IMR-90 (cell line): ENCODE measurements at regions not wholly inside any gene's neighbourhood (a gene's known extent, or its start where the extent isn't known, plus 50 kb on each side); places are given as distances from the start of the nearest gene placed in this dataset.

Experiments
- ATAC-seq: fragments of 200-7000 bp; cut with Tn5 transposase; 2 replicates; pipeline ENCODE4 v1.9.1; 2020; ENCODE audit warnings: low read depth, mild to moderate bottlenecking, moderate library complexity
- BruUV-seq: library from RNA; stranded (reverse); fragments of 400-500 nt; replicated peaks from 2 replicates; lab custom pipeline; 2021; lab: Mats Ljungman, UMichigan
- CTCF ChIA-PET: fragments of 300-600 bp; formaldehyde crosslinking; extraction: SDS; loops from one replicate; lab custom pipeline; 2021; ENCODE audit warnings: antibody characterized with exemption; lab: Yijun Ruan, JAX
- POLR2A ChIA-PET: fragments of 300-600 bp; sonication (Branson Sonifier 250); formaldehyde crosslinking; loops from one replicate; lab custom pipeline; 2022; ENCODE audit warnings: antibody characterized with exemption; ENCODE audit not compliant: unreplicated experiment; lab: Charles Lee
- DNase-seq: peaks from one replicate; pipeline ENCODE4 v3.0.0; 2013
- H2AFZ ChIP-seq: replicated peaks from 2 replicates; pipeline ENCODE3; 2013; ENCODE audit warnings: low read length, mild to moderate bottlenecking; ENCODE audit not compliant: poor library complexity
- H2AK5ac ChIP-seq: 2 replicates; pipeline ENCODE4 v1.6.1; 2013; ENCODE audit warnings: low read depth, low read length, inconsistent platforms
- H2AK9ac ChIP-seq: replicated peaks from 2 replicates; pipeline ENCODE3; 2013; ENCODE audit warnings: mild to moderate bottlenecking, low read depth, low read length, moderate library complexity; ENCODE audit not compliant: poor library complexity
- H2BK120ac ChIP-seq: 2 replicates; pipeline ENCODE4 v1.6.1; 2013; ENCODE audit warnings: low read depth, low read length, inconsistent platforms
- H2BK15ac ChIP-seq: 3 replicates; pipeline ENCODE4 v1.6.1; 2013; ENCODE audit warnings: low read depth, low read length, inconsistent platforms
- H2BK20ac ChIP-seq: 2 replicates; pipeline ENCODE4 v1.6.1; 2013; ENCODE audit warnings: low read depth, mild to moderate bottlenecking, inconsistent platforms, low read length, moderate library complexity
- H2BK5ac ChIP-seq: 2 replicates; pipeline ENCODE4 v1.6.1; 2013; ENCODE audit warnings: mild to moderate bottlenecking, low read depth, low read length, inconsistent platforms; ENCODE audit not compliant: poor library complexity, severe bottlenecking
- H3K14ac ChIP-seq: replicated peaks from 2 replicates; pipeline ENCODE4 v1.6.1; 2013; ENCODE audit warnings: low read depth, low read length, inconsistent platforms
- H3K18ac ChIP-seq: 2 replicates; pipeline ENCODE4 v1.6.1; 2013; ENCODE audit warnings: low read depth, low read length, control low read depth
- H3K23ac ChIP-seq: 2 replicates; pipeline ENCODE4 v1.6.1; 2013; ENCODE audit warnings: low read depth, low read length, inconsistent platforms
- H3K27ac ChIP-seq: 2 replicates; pipeline ENCODE4 v1.5.1; 2013; ENCODE audit warnings: mild to moderate bottlenecking, control low read depth, low read length; ENCODE audit not compliant: insufficient read depth
- H3K27me3 ChIP-seq: 2 replicates; pipeline ENCODE4 v1.6.1; 2013; ENCODE audit warnings: low read length; ENCODE audit not compliant: control insufficient read depth, insufficient read depth
- H3K36me3 ChIP-seq: 2 replicates; pipeline ENCODE4 v1.6.1; 2013; ENCODE audit warnings: low read length, mixed read lengths; ENCODE audit not compliant: control insufficient read depth, insufficient read depth
- H3K4ac ChIP-seq: 2 replicates; pipeline ENCODE4 v1.6.1; 2013; ENCODE audit warnings: low read depth, low read length, inconsistent platforms
- H3K4me1 ChIP-seq: 2 replicates; pipeline ENCODE4 v1.6.1; 2013; ENCODE audit warnings: low read length, mixed read lengths; ENCODE audit not compliant: control insufficient read depth, insufficient read depth
- H3K4me2 ChIP-seq: 2 replicates; pipeline ENCODE4 v1.6.1; 2013; ENCODE audit warnings: low read depth, mild to moderate bottlenecking, control low read depth, low read length, moderate library complexity
- H3K4me3 ChIP-seq: 2 replicates; pipeline ENCODE4 v1.5.1; 2013; ENCODE audit warnings: low read depth, mild to moderate bottlenecking, control low read depth, low read length, moderate library complexity; ENCODE audit not compliant: insufficient read depth
- H3K56ac ChIP-seq: 2 replicates; pipeline ENCODE4 v1.6.1; 2013; ENCODE audit warnings: low read length, inconsistent platforms; ENCODE audit not compliant: insufficient read depth; ENCODE audit errors: extremely low read depth
- H3K79me1 ChIP-seq, 2 experiments: 2 replicates each; pipeline ENCODE4 v1.6.1; 2013; ENCODE audit warnings: low read length in 2 of 2, inconsistent platforms in 1 of 2, low read depth in 1 of 2
- H3K9ac ChIP-seq: 2 replicates; pipeline ENCODE4 v1.6.1; 2013; ENCODE audit warnings: low read depth, low read length, control low read depth
- H3K9me1 ChIP-seq: 2 replicates; pipeline ENCODE4 v1.6.1; 2013; ENCODE audit warnings: low read length, inconsistent platforms; ENCODE audit not compliant: insufficient read depth
- H3K9me3 ChIP-seq: 2 replicates; pipeline ENCODE4 v1.6.1; 2013; ENCODE audit warnings: low read length; ENCODE audit not compliant: control insufficient read depth, insufficient read depth
- H4K20me1 ChIP-seq: 2 replicates; pipeline ENCODE4 v1.6.1; 2013; ENCODE audit warnings: low read length, inconsistent platforms; ENCODE audit not compliant: insufficient read depth
- H4K5ac ChIP-seq: 2 replicates; pipeline ENCODE4 v1.6.1; 2013; ENCODE audit warnings: mild to moderate bottlenecking, low read depth, low read length, control low read depth
- H4K8ac ChIP-seq, 2 experiments: 2 replicates each; pipeline ENCODE4 v1.6.1; 2013; ENCODE audit warnings: low read depth in 2 of 2, low read length in 2 of 2, control low read depth in 1 of 2, inconsistent platforms in 1 of 2
- H4K91ac ChIP-seq: 2 replicates; pipeline ENCODE4 v1.6.1; 2013; ENCODE audit warnings: low read depth, low read length, inconsistent platforms; ENCODE audit not compliant: insufficient read depth
- CTCF ChIP-seq: conservative IDR thresholded peaks from 2 replicates; pipeline ENCODE4 v1.5.1; 2012; ENCODE audit warnings: mild to moderate bottlenecking, low read depth, low read length, improper control_type of control experiment
- MAFK ChIP-seq: IDR thresholded peaks from 2 replicates; pipeline ENCODE4 v1.6.1; 2012; ENCODE audit warnings: low read depth, low read length, improper control_type of control experiment
- RAD21 ChIP-seq: IDR thresholded peaks from 2 replicates; pipeline ENCODE4 v1.6.1; 2012; ENCODE audit warnings: low read length, improper control_type of control experiment
- USF2 ChIP-seq: fragments of 150-350 bp; IDR thresholded peaks from 2 replicates; pipeline ENCODE4 v1.6.1; 2017; ENCODE audit warnings: mild to moderate bottlenecking, antibody characterized with exemption, low read length, low read depth
- WGBS, 2 experiments: methylation state at CpG; one replicate each; pipeline versions ENCODE4 v1.1.5 to v1.1.7; 2013; ENCODE audit warnings: missing lambda C conversion rate in 2 of 2; ENCODE audit not compliant: insufficient read length in 1 of 2; ENCODE audit errors: extremely low coverage in 2 of 2; 5-methylcytosine and 5-hydroxymethylcytosine counted together
- dilution Hi-C: fragments of 300-500 bp; cut with HindIII; formaldehyde crosslinking; loops from one replicate; pipeline ENCODE4 v1.14.3; 2018; ENCODE audit warnings: low sequenced_read_pairs; ENCODE audit not compliant: unreplicated experiment
- in situ Hi-C: fragments of 300-500 bp; cut with MboI; formaldehyde crosslinking; loops from 3 replicates; pipeline ENCODE4 v1.14.3; 2019; ENCODE audit warnings: low sequenced_read_pairs, inconsistent platforms, mixed read lengths
- intact Hi-C: fragments of 100-400 bp; cut with micrococcal nuclease; formaldehyde crosslinking; loops from 2 replicates; pipeline ENCODE4 v1.10.0; 2022

- H3K4me3 ChIP-seq: no peak overlapping the region
- H3K23ac ChIP-seq: no peak overlapping the region
- H2AK5ac ChIP-seq: no peak overlapping the region
- ChIA-PET CTCF (interaction anchor here (0.6 to 1.2 kb wide), 2 partner anchors 10 to 33 kb away, joined by 3 to 4 read pairs; no protein-coding TSS in a partner anchor), POLR2A (no interaction called here)
- no peak overlapping the region for H2BK5ac ChIP-seq
- H4K8ac ChIP-seq: no peak overlapping the region
- no TSS peak for BruUV-seq
- no peak overlapping the region for H2BK15ac ChIP-seq
- H3K4me2 ChIP-seq: no peak overlapping the region
- no peak overlapping the region for H2AK9ac ChIP-seq
- no peaks in the 10 kb centered on the region for H3K9me3 ChIP-seq
- H3K9me1 ChIP-seq: no peaks in the 10 kb centered on the region
- H4K91ac ChIP-seq: no peak overlapping the region
- no peak overlapping the region for H4K5ac ChIP-seq
- no peak overlapping the region for H3K27ac ChIP-seq
- H3K27me3 ChIP-seq: peaks cover 4% of the 10 kb centered on the region; the same call in 1 of the 2 replicates
- H3K79me1 ChIP-seq: no peaks in the 10 kb centered on the region
- 90% methylated on average over 2 of the region's 11 CpGs; no CpG with 5 or more reads in 1 of the 2 experiments for whole genome bisulfite sequencing, 2 experiments
- DNase-seq: no peak
- intact Hi-C loops (no loop called here), in situ Hi-C loops (no loop called here), dilution Hi-C loops (no loop called here)
- H2BK20ac ChIP-seq: no peak overlapping the region
- no peak overlapping the region for H3K9ac ChIP-seq
- peak; percentile 89 for TF ChIP-seq MAFK
- TF ChIP-seq USF2: no peak
- TF ChIP-seq RAD21: no peak
- TF ChIP-seq CTCF: no peak
- ATAC-seq: no peak
- no peak overlapping the region for H3K18ac ChIP-seq
- H3K36me3 ChIP-seq: no peaks in the 10 kb centered on the region
- H3K4ac ChIP-seq: no peak overlapping the region
- H3K14ac ChIP-seq: no peak overlapping the region
- no peak overlapping the region for H2BK120ac ChIP-seq
- H2AFZ ChIP-seq: no peak overlapping the region
- no peak overlapping the region for H3K56ac ChIP-seq
- no peaks in the 10 kb centered on the region for H3K4me1 ChIP-seq
- no peaks in the 10 kb centered on the region for H4K20me1 ChIP-seq
Measured at GRCh38 chr9:13960011-13960765, 353.8 kb downstream of the NFIB start.
